Panc1 (cell line): ENCODE measurements at regions not wholly inside any gene's neighbourhood (a gene's known extent, or its start where the extent isn't known, plus 50 kb on each side); places are given as distances from the start of the nearest gene placed in this dataset.

Experiments used
- ATAC-seq: fragments of 200-7000 bp; cut with Tn5 transposase; 2 replicates; pipeline ENCODE4 v1.9.1; 2020; ENCODE audit warnings: mild to moderate bottlenecking, moderate library complexity
- BruUV-seq: library from RNA; stranded (reverse); fragments of 400-500 nt; replicated peaks from 2 replicates; lab custom pipeline; 2021; lab: Mats Ljungman, UMichigan
- CTCF ChIA-PET: fragments of 300-600 bp; sonication (Branson Sonifier 250); formaldehyde crosslinking; loops from one replicate; lab custom pipeline; 2022; ENCODE audit warnings: antibody characterized with exemption; lab: Charles Lee
- POLR2A ChIA-PET: fragments of 300-600 bp; sonication (Branson Sonifier 250); formaldehyde crosslinking; loops from one replicate; lab custom pipeline; 2022; ENCODE audit warnings: antibody characterized with exemption; lab: Charles Lee
- DNase-seq: peaks from one replicate; pipeline ENCODE4 v3.0.0-alpha.2; 2010; ENCODE audit warnings: low read depth, low spot score
- H3K27ac ChIP-seq: 2 replicates; pipeline ENCODE4 v1.5.1; 2011; ENCODE audit warnings: mild to moderate bottlenecking, low read length, inconsistent platforms
- H3K27me3 ChIP-seq: fragments of 200-500 bp; sonication (Bioruptor generic); 2 replicates; pipeline ENCODE4 v1.6.0; 2014; ENCODE audit warnings: low read length, inconsistent platforms; ENCODE audit not compliant: control insufficient read depth, insufficient read depth
- H3K36me3 ChIP-seq: fragments of 200-500 bp; sonication (Bioruptor generic); 2 replicates; pipeline ENCODE4 v1.5.1; 2014; ENCODE audit warnings: inconsistent platforms, mild to moderate bottlenecking, low read length, moderate library complexity; ENCODE audit not compliant: control insufficient read depth, insufficient read depth
- H3K4me1 ChIP-seq: 2 replicates; pipeline ENCODE4 v1.5.1; 2011; ENCODE audit warnings: inconsistent platforms, mild to moderate bottlenecking, low read length, moderate library complexity; ENCODE audit not compliant: control insufficient read depth, insufficient read depth
- H3K4me3 ChIP-seq, 2 experiments: 2 replicates each; pipeline ENCODE4 v1.5.1; 2011 to 2012; ENCODE audit warnings: low read depth in 2 of 2, low read length in 2 of 2, mild to moderate bottlenecking in 2 of 2, inconsistent platforms in 1 of 2, moderate library complexity in 1 of 2
- H3K9me3 ChIP-seq: fragments of 200-500 bp; sonication (Bioruptor generic); 2 replicates; pipeline ENCODE4 v1.5.1; 2014; ENCODE audit warnings: low read depth, mild to moderate bottlenecking, inconsistent platforms, low read length, moderate library complexity; ENCODE audit not compliant: control insufficient read depth, insufficient read depth
- CTCF ChIP-seq: fragments of 450-650 bp; IDR thresholded peaks from 2 replicates; pipeline ENCODE4 v1.5.1; 2017; ENCODE audit warnings: mild to moderate bottlenecking
- POLR2AphosphoS5 ChIP-seq: IDR thresholded peaks from 2 replicates; pipeline ENCODE4 v1.6.1; 2012; ENCODE audit warnings: mild to moderate bottlenecking, low read depth, low read length, moderate library complexity
- REST ChIP-seq, 2 experiments: IDR thresholded peaks; 2 replicates each; pipeline ENCODE4 v1.6.1; 2011 to 2012; ENCODE audit warnings: low read depth in 2 of 2, control low read depth in 1 of 2, low read length in 1 of 2, mild to moderate bottlenecking in 1 of 2, moderate library complexity in 1 of 2; ENCODE audit not compliant: insufficient read depth in 1 of 2
- SIN3A ChIP-seq: IDR thresholded peaks from 2 replicates; pipeline ENCODE4 v1.6.1; 2012; ENCODE audit warnings: low read depth, mild to moderate bottlenecking, low read length, moderate library complexity, borderline replicate concordance; ENCODE audit not compliant: insufficient read depth
- TCF7L2 ChIP-seq: IDR thresholded peaks from 2 replicates; pipeline ENCODE4 v1.6.1; 2011; ENCODE audit warnings: mild to moderate bottlenecking, low read depth, low read length, inconsistent platforms
- in situ Hi-C: cut with HindIII; loops from 2 replicates; pipeline ENCODE4 v1.10.0; 2016; ENCODE audit warnings: low sequenced_read_pairs, low pct_unique_long_range_greater_than_20kb
- intact Hi-C: fragments of 100-400 bp; cut with micrococcal nuclease; formaldehyde crosslinking; loops from one replicate; pipeline ENCODE4 v1.10.0; 2022; ENCODE audit not compliant: unreplicated experiment

- Histone ChIP-seq H3K4me3 (no peak overlapping the region), H3K4me1 (no peaks in the 10 kb centered on the region), H3K36me3 (no peaks in the 10 kb centered on the region), H3K27ac (no peak overlapping the region), H3K27me3 (no peaks in the 10 kb centered on the region), H3K9me3 (no peaks in the 10 kb centered on the region)
- DNase-seq (no peak), ATAC-seq (no peak)
- ChIA-PET POLR2A (no interaction called here), CTCF (no interaction called here)
- TF ChIP-seq SIN3A: no peak
- TF ChIP-seq TCF7L2: no peak
- TF ChIP-seq POLR2AphosphoS5: no peak
- no peak for TF ChIP-seq CTCF
- TF ChIP-seq REST (IDR thresholded peaks at IDR 0.05; ENCODE audit: insufficient read depth in 1 of 2, low read depth in 2 of 2, low read length in 1 of 2): no peak
- intact Hi-C loops: no loop called here
- in situ Hi-C loops: no loop called here
- BruUV-seq: no TSS peak
Observed at GRCh38 chr12:89111964-89112363, 240.3 kb downstream of the DUSP6 start.

GRCh38 chr12:89108265-89108664, 244.0 kb downstream of the DUSP6 start:
- H3K27ac ChIP-seq: no peak overlapping the region
- H3K36me3 ChIP-seq: no peaks in the 10 kb centered on the region
- H3K9me3 ChIP-seq: no peaks in the 10 kb centered on the region
- ATAC-seq (no peak), DNase-seq (no peak)
- ChIA-PET CTCF (interaction anchor here (0.7 kb wide), 1 partner anchor 121 kb away, joined by 3 read pairs; no protein-coding TSS in a partner anchor), POLR2A (no interaction called here)
- H3K4me3 ChIP-seq: no peak overlapping the region
- in situ Hi-C loops: no loop called here
- no peaks in the 10 kb centered on the region for H3K4me1 ChIP-seq
- no TSS peak for BruUV-seq
- no peak for TF ChIP-seq TCF7L2
- no peak for TF ChIP-seq SIN3A
- TF ChIP-seq REST (IDR thresholded peaks at IDR 0.05; ENCODE audit: insufficient read depth in 1 of 2, low read depth in 2 of 2, low read length in 1 of 2): no peak
- TF ChIP-seq POLR2AphosphoS5: no peak
- no peak for TF ChIP-seq CTCF
- intact Hi-C loops: no loop called here
- no peaks in the 10 kb centered on the region for H3K27me3 ChIP-seq
